HepG2 (cell line): ENCODE measurements at regions not wholly inside any gene's neighbourhood (a gene's known extent, or its start where the extent isn't known, plus 50 kb on each side); places are given as distances from the start of the nearest gene placed in this dataset.
A peak's percentile ranks its signal among the peaks of the same experiment; 100 is the strongest.

Source experiments
- ATAC-seq: fragments of 200-7000 bp; cut with Tn5 transposase; 3 replicates; pipeline ENCODE4 v1.9.1; 2020; ENCODE audit warnings: mild to moderate bottlenecking, moderate library complexity
- BruUV-seq: library from RNA; stranded (reverse); fragments of 400-500 nt; replicated peaks from 2 replicates; lab custom pipeline; 2021; lab: Mats Ljungman, UMichigan
- CTCF ChIA-PET: fragments of 300-600 bp; formaldehyde crosslinking; extraction: SDS; loops from one replicate; lab custom pipeline; 2021; ENCODE audit warnings: low total read pairs, inconsistent platforms, low intra/inter-chr PET ratio; lab: Yijun Ruan, JAX
- POLR2A ChIA-PET: fragments of 350-600 bp; sonication (Branson Sonifier 250); formaldehyde crosslinking; loops from one replicate; lab custom pipeline; 2020; ENCODE audit warnings: antibody characterized with exemption, inconsistent platforms; lab: Yijun Ruan, JAX
- DNase-seq: peaks from one replicate; pipeline ENCODE4 v3.0.0-alpha.2; 2015; ENCODE audit warnings: low spot score
- FAIRE-seq: peaks from 3 replicates; lab custom pipeline; 2011; peaks lifted over from hg19 to GRCh38; lab: Jason Lieb, UNC
- H2AFZ ChIP-seq: one replicate; pipeline ENCODE4 v1.6.1; 2011; ENCODE audit warnings: low read length, inconsistent platforms
- H3K27ac ChIP-seq: fragments of 300-600 bp; 3 replicates; pipeline ENCODE4 v1.8.0; 2011; ENCODE audit warnings: mixed run types, mild to moderate bottlenecking, mixed read lengths, low read length, inconsistent platforms; ENCODE audit not compliant: insufficient read depth; ENCODE audit errors: extremely low read length
- H3K27me3 ChIP-seq, 2 experiments: fragments of 200-600 bp in 1 of 2; 2 replicates in 1 of 2; 3 replicates in 1 of 2; pipeline versions ENCODE4 v1.6.0 to v1.8.0; 2011; ENCODE audit warnings: low read length in 2 of 2, mild to moderate bottlenecking in 2 of 2, moderate library complexity in 2 of 2, inconsistent platforms in 1 of 2; ENCODE audit not compliant: insufficient read depth in 2 of 2, control insufficient read depth in 1 of 2
- H3K36me3 ChIP-seq, 2 experiments: fragments of 200-600 bp in 1 of 2; replicated peaks in 1 of 2; 2 replicates in 1 of 2; 3 replicates in 1 of 2; pipeline versions ENCODE4 v1.5.1 to v1.8.0; 2011; ENCODE audit warnings: low read length in 2 of 2, inconsistent platforms in 1 of 2; ENCODE audit not compliant: insufficient read depth in 2 of 2, control insufficient read depth in 1 of 2
- H3K4me1 ChIP-seq: 2 replicates; pipeline ENCODE4 v1.5.1; 2012; ENCODE audit warnings: low read length, inconsistent platforms; ENCODE audit not compliant: insufficient read depth
- H3K4me2 ChIP-seq: 2 replicates; pipeline ENCODE4 v1.6.0; 2011; ENCODE audit warnings: low read depth, low read length, inconsistent platforms
- H3K4me3 ChIP-seq, 3 experiments: fragments of 200-600 bp in 1 of 3; sonication (generic), shearing (Covaris generic) in 1 of 3; replicated peaks in 1 of 3; 2 replicates each; pipeline ENCODE4 v1.5.1; 2011 to 2016; ENCODE audit warnings: low read length in 3 of 3, inconsistent platforms in 2 of 3, low read depth in 2 of 3, mild to moderate bottlenecking in 2 of 3, control low read depth in 1 of 3, mixed read lengths in 1 of 3; ENCODE audit not compliant: insufficient read depth in 1 of 3
- H3K79me2 ChIP-seq: one replicate; pipeline ENCODE4 v1.6.1; 2011; ENCODE audit warnings: low read length, inconsistent platforms; ENCODE audit not compliant: insufficient read depth
- H3K9ac ChIP-seq: 2 replicates; pipeline ENCODE4 v1.6.0; 2011; ENCODE audit warnings: mild to moderate bottlenecking, low read depth, low read length, inconsistent platforms; ENCODE audit not compliant: insufficient read depth
- H3K9me3 ChIP-seq: 2 replicates; pipeline ENCODE4 v1.5.1; 2012; ENCODE audit warnings: mild to moderate bottlenecking, low read length
- H4K20me1 ChIP-seq: 2 replicates; pipeline ENCODE4 v1.6.0; 2011; ENCODE audit warnings: inconsistent platforms, mild to moderate bottlenecking, low read length, moderate library complexity; ENCODE audit not compliant: insufficient read depth
- BHLHE40 ChIP-seq: IDR thresholded peaks from 2 replicates; pipeline ENCODE4 v1.6.1; 2011; ENCODE audit warnings: low read length, improper control_type of control experiment
- FOXP1 ChIP-seq, 2 experiments: fragments of 450-650 bp in 1 of 2; IDR thresholded peaks; 2 replicates each; pipeline ENCODE4 v1.6.1; 2017 to 2018; ENCODE audit warnings: antibody characterized with exemption in 1 of 2
- MAFK ChIP-seq, 2 experiments: IDR thresholded peaks in 1 of 2; conservative IDR thresholded peaks in 1 of 2; 2 replicates each; pipeline ENCODE4 v1.6.1; 2011; ENCODE audit warnings: improper control_type of control experiment in 2 of 2, low read length in 2 of 2
- NCOA2 ChIP-seq: sonication (generic); formaldehyde crosslinking; IDR thresholded peaks from 2 replicates; pipeline ENCODE4 v1.8.0; 2022; ENCODE audit warnings: inconsistent platforms
- NR2F1 ChIP-seq, 2 experiments: fragments of 450-650 bp in 1 of 2; formaldehyde crosslinking in 1 of 2; IDR thresholded peaks; 2 replicates each; pipeline versions ENCODE4 v1.5.0 to v1.6.1; 2016 to 2020; ENCODE audit warnings: mild to moderate bottlenecking in 1 of 2, missing compliant biosample characterization in 1 of 2, missing genetic modification reagents in 1 of 2, moderate library complexity in 1 of 2
- NR2F6 ChIP-seq, 2 experiments: IDR thresholded peaks; 2 replicates each; pipeline ENCODE4 v1.6.1; 2016; ENCODE audit warnings: antibody characterized with exemption in 1 of 2, mild to moderate bottlenecking in 1 of 2
- RXRB ChIP-seq: IDR thresholded peaks from 2 replicates; pipeline ENCODE4 v1.6.1; 2016; ENCODE audit warnings: borderline replicate concordance, missing genetic modification reagents, missing compliant biosample characterization
- TRAFD1 ChIP-seq: sonication (generic); formaldehyde crosslinking; IDR thresholded peaks from 2 replicates; pipeline ENCODE4 v1.5.1; 2020; ENCODE audit warnings: missing genetic modification reagents, mild to moderate bottlenecking, borderline replicate concordance
- ZNF230 ChIP-seq: sonication (generic); formaldehyde crosslinking; IDR thresholded peaks from 2 replicates; pipeline ENCODE4 v1.4.0; 2020; ENCODE audit warnings: mild to moderate bottlenecking, missing genetic modification reagents
- ZNF251 ChIP-seq: sonication (generic); formaldehyde crosslinking; IDR thresholded peaks from 2 replicates; pipeline ENCODE4 v1.9.0; 2021; ENCODE audit warnings: mild to moderate bottlenecking, missing genetic modification reagents
- ZNF460 ChIP-seq: sonication (generic); formaldehyde crosslinking; IDR thresholded peaks from 2 replicates; pipeline ENCODE4 v1.5.1; 2020; ENCODE audit warnings: missing genetic modification reagents, mild to moderate bottlenecking, borderline replicate concordance
- ZNF674 ChIP-seq: sonication (generic); formaldehyde crosslinking; IDR thresholded peaks from 2 replicates; pipeline ENCODE4 v1.5.0; 2020; ENCODE audit warnings: low read depth, mild to moderate bottlenecking, missing genetic modification reagents
- ZSCAN12 ChIP-seq: sonication (generic); formaldehyde crosslinking; IDR thresholded peaks from 2 replicates; pipeline ENCODE4 v1.9.0; 2021; ENCODE audit warnings: mild to moderate bottlenecking, missing genetic modification reagents
- WGBS: methylation state at CpG from one replicate; pipeline ENCODE4 v1.1.6; 2017; ENCODE audit warnings: low lambda C conversion rate; 5-methylcytosine and 5-hydroxymethylcytosine counted together
- in situ Hi-C: cut with HindIII; loops from 2 replicates; pipeline ENCODE4 v1.10.0; 2017; ENCODE audit warnings: low pct_unique_long_range_greater_than_20kb; ENCODE audit not compliant: extremely low pct_ligation_motif_present
- intact Hi-C: fragments of 100-400 bp; cut with micrococcal nuclease; formaldehyde crosslinking; loops from one replicate; pipeline ENCODE4 v1.10.0; 2022; ENCODE audit not compliant: unreplicated experiment

- Histone ChIP-seq H3K27ac (no peak overlapping the region), H3K9me3 (peaks cover 90% of the 10 kb centered on the region), H3K9ac (no peak overlapping the region), H3K4me1 (no peaks in the 10 kb centered on the region), H3K79me2 (no peaks in the 10 kb centered on the region), H3K4me2 (no peak overlapping the region), H3K27me3 (no peaks in the 10 kb centered on the region), H2AFZ (no peak overlapping the region), H3K4me3 (no peak overlapping the region), H3K36me3 (no peaks in the 10 kb centered on the region), H4K20me1 (no peaks in the 10 kb centered on the region)
- in situ Hi-C loops (no loop called here), intact Hi-C loops (no loop called here)
- FAIRE-seq: no peak
- TF ChIP-seq BHLHE40 (no peak), NR2F6 (IDR thresholded peaks at IDR 0.05) (no peak), NR2F6 (CRISPR knock-in tag; IDR thresholded peaks at IDR 0.05) (no peak), NCOA2 (CRISPR knock-in tag) (no peak), ZNF460 (CRISPR knock-in tag) (no peak), FOXP1 (IDR thresholded peaks at IDR 0.05) (no peak), FOXP1 (CRISPR knock-in tag; IDR thresholded peaks at IDR 0.05) (no peak), MAFK (conservative IDR thresholded peaks at IDR 0.05 in 1 of 2, IDR thresholded peaks at IDR 0.05 in 1 of 2; ENCODE audit: low read length in 2 of 2) (no peak), TRAFD1 (CRISPR knock-in tag) (no peak), ZNF251 (0 out of 2 replicates have a peak, but pooled peaks have one; percentile 37), ZNF230 (0 out of 2 replicates have a peak, but pooled peaks have one; percentile 26), ZNF674 (CRISPR knock-in tag) (no peak), ZSCAN12 (CRISPR knock-in tag) (no peak), NR2F1 (CRISPR knock-in tag; IDR thresholded peaks at IDR 0.05) (no peak), RXRB (CRISPR knock-in tag) (no peak)
- ChIA-PET CTCF (no interaction called here), POLR2A (no interaction called here)
- no peak for ATAC-seq
- no peak for DNase-seq
- BruUV-seq: no TSS peak
- WGBS: 51% methylated on average over 4 of the region's 4 CpGs
These were observed 299.0 kb upstream of the FOXG1 start for GRCh38 chr14:28467611-28468010.
